Heart left ventricle (tissue), 13 donors: ENCODE measurements at regions not wholly inside any gene's neighbourhood (a gene's known extent, or its start where the extent isn't known, plus 50 kb on each side); places are given as distances from the start of the nearest gene placed in this dataset.

Experiments
- POLR2A ChIP-seq, 2 donors: fragments of 450-650 bp; IDR thresholded peaks; one replicate each; pipeline ENCODE4 v1.6.1; 2017; ENCODE audit warnings: antibody characterized with exemption in 2 of 2, mild to moderate bottlenecking in 2 of 2, moderate library complexity in 2 of 2
- TF ChIP-seq, protein P1 (sequence below), 12 donors: fragments of 200-600 bp; sonication (generic) in 4 of 12; IDR thresholded peaks; one replicate each; pipeline versions ENCODE4 v1.5.0 to v1.8.0; 2018 to 2022; ENCODE audit warnings: antibody characterized with exemption in 12 of 12, mild to moderate bottlenecking in 5 of 12
- donor health status: ischemic (EF 13 %, LVEDD 7.1; RV severe dilation, severe dysfunction).
- donor health status: DM: no; HTN: yes; CAD: no.
- donor health status: DM: no; HTN: no; CAD: no.
- donor health status: ischemic (EF 25% LVEDD 6.9; RV normal size, moderate dysfunction).
- donor health status: ischemic (EF 25% LVEDD 5.7; RV mildly dilated, moderate dysfunction).
- donor health status: ischemic (EF 35%, LVEDD 5.7; RV mildly dilated, moderate dysfunction).
- donor health status: nonischemic (EF 11% LVEDD 7.7; RV severe dilation, severe dysfunction).
- donor health status: DM: yes; HTN: yes; CAD: no.
- donor health status: PGD.
- donor health status: ischemic (EF 29% LVEDD 5.4; RV normal size, mild dysfunction).
- donor health status: nonischemic (EF 23%, LVEDD 6.1; RV moderate dilation, normal function).

DNA sequence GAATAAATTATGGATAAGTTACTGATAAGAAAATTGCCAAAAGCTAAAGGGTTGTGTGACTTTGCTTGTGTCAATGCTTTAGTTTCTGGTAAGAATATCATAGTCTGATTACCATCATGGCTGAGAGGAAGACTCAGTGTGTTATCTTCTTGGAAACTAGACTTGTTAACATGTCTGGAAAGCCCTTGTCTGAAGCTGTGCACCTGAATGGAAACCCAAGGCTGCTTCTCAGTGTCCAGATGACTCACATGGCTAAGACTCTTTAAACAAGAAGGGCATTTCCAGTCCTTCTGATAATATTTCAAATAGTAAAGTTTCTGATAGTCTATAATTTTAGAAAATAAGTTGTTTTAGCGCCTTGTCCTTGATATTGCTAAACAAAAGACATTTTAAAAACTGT lies 1092.7 kb downstream of the PLA2G4A start:
- no peak for TF ChIP-seq POLR2A (IDR thresholded peaks at IDR 0.05)
- TF ChIP-seq, protein P1, sequence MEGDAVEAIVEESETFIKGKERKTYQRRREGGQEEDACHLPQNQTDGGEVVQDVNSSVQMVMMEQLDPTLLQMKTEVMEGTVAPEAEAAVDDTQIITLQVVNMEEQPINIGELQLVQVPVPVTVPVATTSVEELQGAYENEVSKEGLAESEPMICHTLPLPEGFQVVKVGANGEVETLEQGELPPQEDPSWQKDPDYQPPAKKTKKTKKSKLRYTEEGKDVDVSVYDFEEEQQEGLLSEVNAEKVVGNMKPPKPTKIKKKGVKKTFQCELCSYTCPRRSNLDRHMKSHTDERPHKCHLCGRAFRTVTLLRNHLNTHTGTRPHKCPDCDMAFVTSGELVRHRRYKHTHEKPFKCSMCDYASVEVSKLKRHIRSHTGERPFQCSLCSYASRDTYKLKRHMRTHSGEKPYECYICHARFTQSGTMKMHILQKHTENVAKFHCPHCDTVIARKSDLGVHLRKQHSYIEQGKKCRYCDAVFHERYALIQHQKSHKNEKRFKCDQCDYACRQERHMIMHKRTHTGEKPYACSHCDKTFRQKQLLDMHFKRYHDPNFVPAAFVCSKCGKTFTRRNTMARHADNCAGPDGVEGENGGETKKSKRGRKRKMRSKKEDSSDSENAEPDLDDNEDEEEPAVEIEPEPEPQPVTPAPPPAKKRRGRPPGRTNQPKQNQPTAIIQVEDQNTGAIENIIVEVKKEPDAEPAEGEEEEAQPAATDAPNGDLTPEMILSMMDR (IDR thresholded peaks at IDR 0.05) = no peak
